Omental fat pad (tissue), 3 donors: ENCODE measurements at regions not wholly inside any gene's neighbourhood (a gene's known extent, or its start where the extent isn't known, plus 50 kb on each side); places are given as distances from the start of the nearest gene placed in this dataset.

Experiments used
- ATAC-seq: fragments of 150-250 bp; one replicate; pipeline ENCODE4 v1.9.1; 2016; ENCODE audit warnings: mild to moderate bottlenecking, moderate library complexity; ENCODE audit not compliant: low FRiP score
- DNase-seq: peaks from one replicate; pipeline ENCODE4 v3.0.0-alpha.2; 2019; ENCODE audit warnings: low spot score
- CTCF ChIP-seq, 3 donors: fragments of 450-650 bp; IDR thresholded peaks; one replicate each; pipeline ENCODE4 v1.5.1; 2016 to 2017; ENCODE audit warnings: antibody characterized with exemption in 3 of 3, mild to moderate bottlenecking in 3 of 3, moderate library complexity in 2 of 3

GRCh38 chr11:116698080-116698479 is 74.7 kb downstream of the BUD13 start:
- TF ChIP-seq CTCF (IDR thresholded peaks at IDR 0.05), result no peak
- no peak for ATAC-seq
- no peak for DNase-seq

- ATAC-seq (no peak), DNase-seq (no peak)
- TF ChIP-seq CTCF (IDR thresholded peaks at IDR 0.05), result no peak
Observed at GRCh38 chr11:116697639-116698038, 75.1 kb downstream of the BUD13 start.

- ATAC-seq, result no peak
Observed at GRCh38 chr11:116697011-116697410, 75.8 kb downstream of the BUD13 start.

GRCh38 chr11:116696381-116696941 is 76.3 kb downstream of the BUD13 start:
- ATAC-seq (no peak), DNase-seq (no peak)

More at GRCh38 chr11:116697011-116697410, 75.8 kb downstream of the BUD13 start:
- no peak for DNase-seq
- TF ChIP-seq CTCF (IDR thresholded peaks at IDR 0.05), result no peak

GRCh38 chr11:116695657-116696254 is 77.0 kb downstream of the BUD13 start:
- ATAC-seq, result no peak
- TF ChIP-seq CTCF (IDR thresholded peaks at IDR 0.05), result no peak
- DNase-seq, result no peak

More at GRCh38 chr11:116696381-116696941, 76.3 kb downstream of the BUD13 start:
- TF ChIP-seq CTCF (IDR thresholded peaks at IDR 0.05), result no peak

- DNase-seq (no peak), ATAC-seq (no peak)
- no peak for TF ChIP-seq CTCF (IDR thresholded peaks at IDR 0.05)
Observed at GRCh38 chr11:116694815-116695590, 77.8 kb downstream of the BUD13 start.
